ENCODE measurements at regions not wholly inside any gene's neighbourhood (a gene's known extent, or its start where the extent isn't known, plus 50 kb on each side); places are given as distances from the start of the nearest gene placed in this dataset.
"Not testable (repeated sequence)": the region's sequence is repeated elsewhere in the genome, so short reads cannot be mapped to it uniquely, and the experiment has no call there.

DNA sequence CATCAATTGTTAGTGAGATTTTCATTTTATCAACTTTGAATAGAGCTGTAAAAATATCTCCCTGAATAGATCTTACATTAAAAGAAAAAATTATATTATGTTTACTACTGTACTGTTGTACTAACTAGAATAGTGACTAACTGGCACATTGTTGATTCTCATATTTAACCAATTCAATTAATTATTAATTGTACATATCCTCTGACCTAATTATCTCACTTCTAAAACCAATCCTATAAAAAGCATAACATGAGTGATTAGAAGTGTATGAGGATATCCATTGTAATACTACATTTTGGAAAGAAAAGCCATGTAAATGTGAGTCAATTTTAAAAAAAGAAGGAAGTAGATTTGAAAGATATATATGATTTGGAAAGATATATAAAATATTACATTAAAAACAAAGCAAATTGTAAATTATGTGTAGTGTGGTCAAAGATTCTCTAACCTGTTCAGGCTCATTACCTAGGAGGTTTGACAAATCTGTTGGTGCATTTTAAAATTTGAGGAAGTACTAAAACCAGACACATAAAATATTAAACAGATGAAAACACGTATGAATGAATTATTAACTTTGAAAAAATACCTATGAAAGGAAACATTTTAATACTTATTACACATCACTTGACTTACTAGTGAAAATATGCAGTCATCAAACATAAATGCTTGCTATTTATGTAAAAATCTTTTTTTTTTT lies 829.8 kb upstream of the SLC10A2 start:
- no peak for DNase-seq

DNA sequence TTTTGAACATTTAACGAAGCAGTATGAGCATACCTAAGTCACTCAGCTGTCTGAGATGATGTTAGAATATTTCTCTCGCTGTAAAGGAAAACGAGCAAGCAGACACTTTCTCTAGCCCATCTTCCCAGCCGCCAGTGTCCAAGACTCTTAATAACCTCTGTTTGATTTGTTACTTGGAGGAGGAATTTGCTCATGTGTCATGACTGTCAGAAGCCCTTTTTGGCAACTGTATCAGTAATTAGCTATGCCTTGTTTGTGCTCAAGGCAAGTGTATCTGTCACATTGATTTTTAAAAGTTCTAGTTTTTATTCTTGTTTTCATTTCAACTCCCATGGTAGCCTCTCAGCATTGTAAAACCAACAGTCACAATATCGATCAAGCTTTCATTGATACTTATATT lies 828.4 kb upstream of the SLC10A2 start:
- DNase-seq = no peak

DNA sequence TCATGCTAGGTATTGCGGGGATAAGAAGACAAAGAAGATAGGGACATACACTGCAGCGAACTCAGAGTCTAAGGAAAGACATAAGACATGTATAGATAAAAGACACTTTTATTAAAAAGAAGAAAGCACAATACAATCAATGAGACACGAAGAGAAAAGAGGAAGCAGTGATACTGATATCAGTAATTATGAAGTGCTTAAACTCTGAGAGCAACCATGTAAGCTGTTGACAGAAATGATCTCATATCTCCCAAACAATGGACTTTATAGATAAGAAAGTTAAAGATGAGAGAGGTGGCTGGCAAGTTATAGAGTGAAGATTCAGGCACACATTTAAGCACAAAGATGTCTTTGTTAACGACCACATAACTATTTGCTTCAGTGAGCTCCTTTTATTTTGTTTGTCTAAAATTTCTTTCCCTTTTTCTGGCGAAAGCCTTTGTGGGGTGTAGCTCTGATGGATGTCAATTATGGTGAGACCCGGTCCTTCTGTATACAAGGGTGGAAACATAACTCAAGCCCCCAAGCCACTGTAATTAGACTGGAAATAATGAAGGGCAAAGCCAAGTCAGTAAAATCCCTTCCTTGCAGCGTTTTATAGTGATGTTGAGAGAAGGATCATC lies 818.0 kb upstream of the SLC10A2 start:
- no peak for DNase-seq

DNA sequence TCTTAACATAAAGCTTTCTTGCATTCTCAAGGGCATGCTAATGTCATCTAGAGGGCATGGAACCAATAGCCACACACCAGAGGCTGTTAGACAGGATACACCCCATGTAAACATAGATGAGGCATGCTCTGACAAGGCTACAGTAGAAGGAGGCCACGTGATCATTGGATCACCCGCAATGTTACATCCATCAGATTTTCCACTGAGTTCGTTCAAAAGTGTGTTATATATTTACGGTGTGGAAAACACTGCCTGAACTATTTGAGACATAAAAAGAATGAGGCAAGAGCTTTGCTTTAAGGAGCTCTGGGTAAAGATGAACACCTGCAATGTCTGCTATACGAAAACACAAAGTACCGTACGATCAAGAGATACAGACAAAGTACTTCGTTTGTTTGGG lies 817.5 kb upstream of the SLC10A2 start:
- DNase-seq = no peak

DNA sequence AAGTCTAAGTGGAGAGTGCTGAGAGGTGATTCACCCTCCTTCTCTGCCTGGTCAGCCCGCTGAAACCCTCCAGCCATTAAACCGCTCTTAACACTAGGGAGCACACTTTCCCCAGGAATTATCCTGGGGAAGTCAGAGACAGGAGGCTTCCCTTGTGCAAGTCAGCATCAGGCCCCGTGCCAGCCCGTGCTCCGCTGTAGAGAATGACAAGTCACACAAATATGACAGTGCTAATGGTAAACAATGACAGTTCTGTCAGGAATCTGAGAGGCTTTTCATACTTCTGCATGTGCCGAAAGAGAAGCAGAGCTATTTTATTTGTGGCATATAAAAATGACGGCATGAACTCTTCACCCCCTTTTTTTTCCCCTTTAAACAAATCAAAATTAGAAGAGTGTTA lies 816.9 kb upstream of the SLC10A2 start:
- no peak for DNase-seq

DNA sequence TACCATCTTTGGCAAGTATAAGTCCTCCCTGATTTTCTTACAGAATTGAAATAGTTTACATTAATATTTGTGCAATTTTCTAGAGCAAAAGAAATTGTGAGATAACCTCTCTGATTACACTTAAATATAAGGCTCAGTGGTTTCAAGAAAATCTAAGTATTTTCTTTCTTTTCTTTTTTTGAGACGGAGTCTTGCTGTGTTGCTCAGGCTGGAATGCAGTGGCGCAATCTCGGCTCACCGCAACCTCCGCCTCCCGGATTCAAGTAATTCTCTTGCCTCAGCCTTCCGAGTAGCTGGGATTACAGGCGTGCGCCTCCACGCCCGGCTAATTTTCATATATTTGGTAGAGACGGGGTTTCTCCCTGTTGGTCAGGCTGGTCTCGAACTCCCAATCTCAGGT lies 813.9 kb upstream of the SLC10A2 start:
- not testable (repeated sequence) for DNase-seq

DNA sequence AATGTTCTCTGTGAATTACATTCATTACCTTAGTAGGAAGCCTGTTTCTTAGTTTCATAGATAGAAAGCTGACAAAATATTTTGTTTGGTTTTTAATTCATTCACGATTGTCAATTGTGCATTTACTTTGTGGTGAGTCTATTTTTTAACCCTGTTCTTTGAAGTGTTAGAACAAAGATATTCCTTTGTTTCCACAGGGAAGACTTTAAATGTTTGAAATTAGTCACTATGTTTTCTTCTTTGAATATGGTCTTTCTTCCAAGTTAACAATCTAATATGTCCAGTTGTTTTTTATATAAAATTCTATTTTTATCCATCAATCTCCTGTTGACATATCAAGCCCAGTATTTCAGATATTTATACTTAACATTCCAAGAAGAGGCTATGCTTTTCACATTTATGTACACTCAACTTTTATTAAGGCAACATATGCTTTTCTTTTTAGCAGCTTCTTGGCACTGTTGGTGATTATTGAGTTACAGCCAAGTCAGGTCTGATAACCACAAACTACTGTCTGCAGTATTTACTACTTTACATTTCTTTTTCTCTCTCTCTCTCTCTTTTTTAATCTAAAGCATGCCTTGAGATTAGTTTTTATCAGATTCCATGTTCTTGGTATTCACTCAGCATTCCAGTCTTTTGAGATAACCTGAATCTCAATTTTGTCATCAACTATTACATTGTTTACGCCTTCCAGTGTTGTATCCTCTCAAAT lies 812.8 kb upstream of the SLC10A2 start:
- DNase-seq = no peak

DNA sequence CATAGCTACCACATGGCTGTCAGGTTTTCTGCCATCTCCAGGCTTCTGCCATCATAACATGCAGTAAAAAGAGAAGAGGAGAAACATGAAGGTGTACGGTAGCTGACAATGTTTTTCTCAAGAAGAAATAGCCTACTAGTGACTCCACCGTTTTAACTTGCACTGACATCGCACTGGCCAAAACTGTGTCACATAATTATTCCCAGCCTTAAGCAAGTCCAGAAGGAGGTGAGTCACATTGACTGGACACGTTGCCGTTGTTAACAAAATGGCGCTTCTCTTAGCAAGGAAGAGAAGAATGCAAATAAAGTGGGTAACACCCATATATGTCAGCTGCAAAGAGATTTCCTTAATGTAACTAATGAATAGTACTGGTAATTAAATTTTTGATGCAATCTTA lies 810.4 kb upstream of the SLC10A2 start:
- DNase-seq = no peak

DNA sequence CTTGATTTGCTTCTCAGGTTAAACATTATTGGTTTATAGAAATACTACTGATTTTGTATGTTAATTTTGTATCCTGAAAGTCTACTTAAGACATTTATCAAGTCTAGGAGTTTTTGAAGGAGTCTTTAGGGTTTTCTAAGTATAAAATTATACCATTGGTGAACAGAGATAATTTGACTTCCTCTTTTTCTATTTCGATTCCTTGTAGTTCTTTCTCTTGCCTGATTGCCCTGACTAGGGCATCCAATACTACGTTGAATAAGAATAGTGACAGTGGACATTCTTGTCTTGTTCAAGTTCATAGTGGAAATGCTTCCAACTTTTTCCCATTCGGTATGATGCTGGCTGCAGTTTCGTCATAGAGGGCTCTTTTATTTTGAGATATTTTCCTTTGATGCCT lies 807.5 kb upstream of the SLC10A2 start:
- no peak for DNase-seq

DNA sequence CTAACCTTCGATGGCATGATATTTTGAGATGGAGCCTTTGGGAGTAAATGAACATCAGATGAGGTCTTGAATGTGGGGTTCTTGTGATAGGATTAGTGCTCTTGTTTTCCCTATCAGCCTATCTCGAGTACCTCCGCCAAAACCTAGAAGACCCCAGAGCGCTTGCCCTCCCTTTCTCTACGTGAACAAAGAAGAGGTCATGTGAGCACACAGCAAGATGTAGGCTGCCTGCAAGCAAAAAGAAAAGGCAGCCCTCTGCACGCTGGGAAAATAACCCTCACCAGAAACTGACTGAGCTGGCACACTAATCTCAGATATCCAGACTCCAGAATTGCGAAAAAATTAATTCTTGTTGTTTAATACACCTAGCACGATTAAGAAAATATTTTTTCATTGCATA lies 799.8 kb upstream of the SLC10A2 start:
- DNase-seq = no peak

DNA sequence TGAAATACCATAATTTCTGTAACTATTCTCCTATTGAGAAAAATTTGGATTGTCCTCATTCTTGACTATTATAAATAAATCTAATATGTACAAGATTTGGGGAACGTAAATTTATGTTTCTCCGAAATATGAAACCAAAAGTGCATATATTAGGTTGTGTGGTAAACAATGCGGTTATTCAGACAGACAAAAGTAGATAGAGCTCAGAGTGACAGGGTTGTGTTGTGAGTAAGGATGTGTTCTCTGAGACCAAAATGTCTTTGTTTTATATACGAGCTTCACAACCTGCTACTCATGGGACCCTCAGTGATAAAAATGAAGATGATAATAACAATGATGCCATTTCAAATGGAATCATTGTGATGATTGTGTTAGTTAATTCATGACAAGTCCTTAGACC lies 796.3 kb upstream of the SLC10A2 start:
- DNase-seq = no peak

DNA sequence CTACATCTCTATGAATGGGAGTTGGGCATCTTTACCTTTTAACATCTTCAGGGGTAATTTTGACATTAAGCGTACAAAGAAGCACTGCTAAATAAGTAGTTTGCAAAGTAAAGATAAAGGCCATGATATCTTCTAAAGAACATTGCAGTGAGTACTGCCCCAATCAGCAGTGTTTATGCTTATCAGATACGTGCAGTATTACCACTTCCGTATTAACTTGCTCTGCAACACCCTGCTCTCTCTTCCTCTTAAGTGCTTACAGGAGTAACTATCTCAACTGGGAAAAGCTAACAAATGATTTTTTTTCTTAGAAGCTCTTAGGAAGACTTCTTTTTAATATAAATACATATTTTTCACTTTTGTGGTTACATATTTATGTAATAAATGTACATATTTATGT lies 793.7 kb upstream of the SLC10A2 start:
- DNase-seq = no peak

DNA sequence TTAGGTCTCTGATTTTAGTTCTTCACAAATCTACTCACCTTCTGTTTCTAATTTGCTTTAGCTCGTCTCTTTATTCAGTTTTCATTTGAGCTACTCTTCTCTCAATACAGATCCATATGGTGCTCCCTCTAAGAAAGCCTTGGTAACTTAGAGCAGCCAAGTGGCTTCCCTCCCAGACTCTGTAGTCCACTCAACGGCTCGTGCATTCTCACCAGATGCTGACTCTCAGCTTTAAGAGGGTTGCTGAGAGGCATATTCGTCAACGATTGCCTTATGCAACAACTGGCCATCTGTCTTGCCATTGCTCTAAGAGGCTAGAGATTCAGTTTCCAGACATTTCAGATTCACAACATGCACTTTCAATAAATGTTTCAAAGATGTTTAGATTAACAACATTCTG lies 785.8 kb upstream of the SLC10A2 start:
- DNase-seq = no peak

DNA sequence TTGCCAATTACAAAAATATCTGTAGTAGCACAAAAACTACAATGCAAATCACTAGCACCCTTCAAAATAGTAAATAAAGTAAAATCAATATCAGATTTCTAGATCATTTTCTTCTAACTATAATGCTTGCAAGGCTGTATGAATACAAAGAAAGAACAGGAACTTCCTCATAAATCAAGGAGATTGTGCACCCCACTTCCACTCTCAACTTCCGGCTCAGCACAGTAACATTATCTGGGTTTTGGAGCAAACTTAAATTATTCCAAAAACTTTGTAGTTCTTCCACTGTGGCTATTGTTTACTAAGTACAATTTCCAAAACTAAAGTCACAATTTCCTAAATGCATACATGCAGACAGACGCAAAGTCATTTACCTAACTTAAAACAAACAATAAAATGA lies 778.3 kb upstream of the SLC10A2 start:
- DNase-seq = no peak

DNA sequence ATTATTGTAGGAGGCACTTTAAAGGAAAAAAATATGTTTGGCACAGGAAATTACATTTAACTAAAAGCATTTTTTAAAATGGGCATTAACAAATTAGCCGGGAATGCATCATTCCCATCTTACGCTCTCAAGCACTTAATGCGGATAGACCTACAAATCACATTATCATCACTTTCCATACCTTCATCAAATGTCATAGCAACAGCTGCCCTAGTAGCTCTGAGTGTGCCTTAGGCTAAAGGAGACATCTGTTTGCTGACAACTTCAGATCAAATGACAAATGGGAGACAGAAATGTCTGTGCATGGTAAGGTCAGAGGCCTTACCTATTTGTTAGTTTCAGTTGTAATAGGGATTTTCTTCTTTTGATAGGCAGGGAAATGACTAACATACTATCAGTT lies 773.2 kb upstream of the SLC10A2 start:
- no peak for DNase-seq

DNA sequence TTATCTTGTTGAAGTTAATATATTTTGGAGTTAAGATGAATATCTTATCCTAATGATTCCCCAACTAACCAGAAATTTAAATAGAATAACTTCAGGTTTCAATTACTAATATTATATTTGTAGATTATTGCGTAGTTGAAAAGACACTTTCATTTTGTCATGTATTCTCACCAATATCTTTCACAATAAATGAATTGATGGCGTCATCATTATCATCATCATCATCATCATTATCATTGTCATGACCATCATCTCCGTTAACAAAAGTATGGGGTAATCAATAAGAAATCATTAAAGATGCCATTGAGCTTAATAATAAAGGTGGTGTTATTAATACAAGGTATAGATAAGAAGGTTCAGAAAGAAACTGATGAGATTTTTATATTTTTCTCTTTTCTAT lies 768.8 kb upstream of the SLC10A2 start:
- no peak for DNase-seq

DNA sequence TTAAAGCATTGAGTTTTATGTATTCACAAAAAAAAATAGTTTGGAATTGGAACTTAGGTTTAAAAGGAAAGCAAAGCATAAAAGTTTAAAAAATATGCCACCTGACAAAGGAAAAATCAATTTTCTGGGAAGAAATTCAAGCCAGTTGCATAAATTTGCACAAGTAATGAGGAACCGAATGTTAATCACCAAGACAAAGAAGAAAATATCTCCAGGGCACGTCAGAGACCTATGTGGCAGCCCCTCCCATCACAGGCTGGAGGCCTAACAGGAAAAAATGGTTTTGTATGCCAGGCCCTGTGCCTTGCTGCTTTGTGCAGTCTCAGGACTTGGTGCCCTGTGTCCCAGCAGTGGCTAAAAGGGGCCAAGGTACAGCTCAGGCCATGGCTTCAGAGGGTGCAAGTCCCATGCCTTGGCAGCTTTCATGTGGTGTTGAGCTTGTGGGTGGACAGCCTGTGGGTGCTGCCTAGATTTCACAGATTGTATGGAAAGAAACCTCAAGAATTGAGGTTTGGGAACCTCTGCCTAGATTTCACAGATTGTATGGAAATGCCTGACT lies 767.2 kb upstream of the SLC10A2 start:
- DNase-seq = no peak

DNA sequence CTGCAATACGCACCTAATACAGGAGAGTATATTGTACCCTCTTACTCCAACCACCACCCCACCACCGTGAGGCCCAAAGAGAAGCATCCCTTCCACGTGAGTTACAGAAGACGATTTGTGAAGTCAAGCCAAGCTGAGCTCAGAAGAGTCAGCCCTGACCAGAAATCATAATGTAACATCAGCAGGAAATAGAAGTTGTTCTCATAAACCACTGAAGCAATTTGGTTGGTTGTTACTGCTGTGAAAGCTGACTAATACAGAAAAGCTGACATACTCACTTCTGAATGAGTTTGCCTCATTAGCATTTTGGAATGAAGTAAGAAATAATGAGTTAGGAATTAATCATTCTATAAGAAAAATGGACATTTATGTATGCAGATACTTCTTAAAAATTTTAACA lies 749.4 kb upstream of the SLC10A2 start:
- no peak for DNase-seq

DNA sequence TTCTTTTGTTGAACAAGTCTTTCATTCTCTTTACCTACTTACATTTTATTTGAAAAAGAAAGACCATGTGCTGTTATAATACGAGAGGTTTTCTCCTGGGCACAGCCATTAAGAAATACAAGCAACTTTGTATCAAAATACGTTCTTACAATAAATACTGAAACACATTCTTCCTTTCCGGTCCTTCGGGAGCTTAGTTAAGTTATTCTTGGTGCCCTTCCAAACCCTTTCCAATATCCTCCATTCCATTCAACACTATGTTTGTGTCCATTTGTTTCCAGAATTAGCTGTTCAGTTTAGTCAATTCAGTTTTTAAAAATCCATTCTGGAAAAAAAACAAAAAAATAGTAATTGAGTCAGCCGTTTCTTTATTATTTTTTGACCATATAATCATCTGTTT lies 746.8 kb upstream of the SLC10A2 start:
- no peak for DNase-seq

DNA sequence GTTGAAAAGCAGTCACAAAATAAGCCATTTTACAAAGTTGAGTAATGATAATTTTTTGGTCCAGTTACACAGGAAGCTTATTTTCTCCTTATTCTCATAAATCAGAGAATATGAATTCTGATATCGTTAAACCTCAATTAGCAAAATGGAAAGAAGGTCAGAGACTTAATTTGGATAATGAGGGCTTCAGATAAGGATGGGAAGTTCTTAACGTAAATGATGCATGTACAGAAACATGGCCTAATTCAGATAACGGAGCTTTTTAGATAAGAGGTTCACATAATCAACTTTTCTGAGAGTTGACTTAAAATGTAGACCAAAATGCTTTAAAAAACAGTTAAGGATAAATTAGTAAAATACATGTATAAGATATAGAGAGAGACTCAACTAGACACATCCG lies 746.3 kb upstream of the SLC10A2 start:
- DNase-seq = no peak

DNA sequence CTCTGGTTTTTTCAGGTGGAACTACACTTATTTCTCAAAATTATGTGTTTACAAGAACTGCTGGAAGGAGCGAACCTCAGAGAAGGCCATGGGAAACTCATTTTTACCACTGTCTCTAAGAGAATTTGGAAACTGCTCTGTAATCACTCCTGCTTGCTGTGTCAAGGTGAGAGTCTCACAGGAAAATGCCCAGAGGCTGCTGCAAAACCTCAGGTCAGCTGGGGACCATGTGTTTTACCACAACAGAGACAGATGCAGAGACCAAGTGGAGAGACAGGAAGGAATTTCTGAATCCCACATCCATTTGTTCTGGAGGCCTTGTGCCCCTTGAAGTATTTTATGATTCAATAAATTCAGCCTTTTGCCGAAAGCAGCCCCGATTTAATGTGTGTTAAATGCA lies 743.8 kb upstream of the SLC10A2 start:
- DNase-seq = no peak

DNA sequence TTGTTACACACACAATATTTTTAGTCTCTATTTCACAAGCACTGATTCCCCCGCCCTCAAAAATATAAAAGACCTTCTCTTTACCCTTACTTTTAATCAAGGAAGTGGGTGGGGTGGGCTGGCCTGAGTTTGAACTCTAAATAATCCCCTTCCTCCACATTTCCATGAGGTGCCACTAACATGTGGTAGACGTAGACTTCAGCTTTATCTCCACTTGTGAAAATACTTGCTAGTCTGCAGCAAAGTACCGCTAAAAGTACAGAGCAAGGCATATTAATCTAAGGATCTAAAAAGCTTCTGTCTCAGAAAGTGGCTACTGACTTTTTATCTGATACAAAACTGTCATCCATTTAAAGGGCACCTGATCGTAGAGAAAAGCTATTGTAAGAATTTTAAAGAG lies 739.6 kb upstream of the SLC10A2 start:
- no peak for DNase-seq

DNA sequence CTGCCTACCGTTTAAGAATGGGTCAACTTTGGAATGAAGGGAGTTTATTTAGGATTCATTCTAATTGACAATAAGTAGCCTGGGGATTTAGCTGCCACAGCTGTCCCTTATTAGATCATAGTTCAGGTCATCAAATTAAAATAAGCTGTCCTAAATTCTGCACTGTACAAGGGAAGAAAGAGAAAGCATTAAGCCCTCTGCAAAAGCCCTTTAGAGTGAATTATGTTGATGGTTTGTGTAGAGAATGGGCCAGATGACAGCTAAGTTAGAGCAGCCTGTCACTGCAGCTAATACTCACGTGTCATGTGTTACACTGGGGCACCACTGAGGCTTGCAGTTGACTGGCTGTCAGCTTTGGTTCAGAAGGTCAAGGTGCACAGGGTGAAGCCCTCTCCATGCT lies 737.1 kb upstream of the SLC10A2 start:
- no peak for DNase-seq

DNA sequence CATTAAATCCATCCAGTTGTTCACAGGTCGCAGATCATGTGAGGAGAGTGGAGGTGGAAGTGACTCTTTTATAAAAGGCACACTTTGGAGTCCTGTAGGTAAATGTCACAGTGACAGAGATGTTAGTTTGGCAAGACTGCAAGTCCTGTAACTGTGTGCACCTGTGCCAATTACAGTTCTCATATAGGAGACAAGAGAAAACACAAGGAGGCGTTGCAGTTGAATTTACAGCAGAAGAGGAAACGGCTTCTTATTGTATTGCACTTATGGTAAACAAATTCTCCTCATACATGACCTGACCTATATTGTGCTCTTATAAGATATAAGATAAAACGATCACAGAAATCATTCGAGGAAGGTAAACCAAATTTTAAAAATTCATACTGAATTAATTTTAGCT lies 732.8 kb upstream of the SLC10A2 start:
- DNase-seq = no peak
